ENCODE measurements at regions not wholly inside any gene's neighbourhood (a gene's known extent, or its start where the extent isn't known, plus 50 kb on each side); places are given as distances from the start of the nearest gene placed in this dataset.

DNA sequence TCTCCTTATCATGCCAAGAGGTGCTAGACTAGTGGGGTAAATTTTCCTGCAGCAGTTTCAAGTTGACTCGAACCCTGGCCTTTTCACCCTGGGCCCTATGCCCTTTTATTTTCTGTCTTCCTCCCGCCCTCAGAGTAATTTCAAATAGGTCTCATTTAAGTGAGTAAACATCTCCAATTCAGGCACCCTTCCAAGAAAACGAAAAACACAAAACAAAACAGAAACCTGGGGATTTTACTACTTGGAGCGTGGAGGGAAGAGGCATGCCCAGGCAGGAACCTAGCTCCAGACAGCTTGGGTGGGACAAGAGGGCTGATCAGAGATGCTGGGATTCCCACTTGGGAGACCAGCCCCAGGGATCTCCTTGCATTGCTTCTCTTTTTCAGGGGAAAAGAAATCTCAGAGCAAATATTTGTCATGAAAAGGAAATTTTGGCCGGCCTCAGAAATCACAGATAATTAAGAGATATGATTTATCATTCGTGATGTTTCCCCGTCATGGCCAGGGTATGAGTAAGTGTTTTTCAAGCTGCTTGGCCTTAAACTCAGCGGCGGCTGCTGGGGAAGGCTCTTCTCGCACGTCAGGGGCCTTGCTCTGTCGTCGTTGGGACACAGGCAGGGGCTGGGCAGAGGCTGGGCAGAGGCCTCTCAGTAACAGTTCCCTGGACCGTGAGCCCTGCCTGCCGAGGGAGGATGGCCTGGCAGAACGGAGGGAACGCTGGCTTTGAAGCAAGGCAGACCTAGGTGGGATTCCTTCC lies 248.6 kb upstream of the KLF4 start:
- no peaks in the 10 kb centered on the region for H3K27me3 ChIP-seq (ENCODE audit: control insufficient read depth in 3 of 3, insufficient read depth in 3 of 3, low read length in 3 of 3)
- no peaks in the 10 kb centered on the region for H3K36me3 ChIP-seq (ENCODE audit: control insufficient read depth in 3 of 3, insufficient read depth in 3 of 3, low read length in 3 of 3)
- H3K4me1 ChIP-seq (ENCODE audit: control insufficient read depth in 3 of 3, insufficient read depth in 3 of 3, low read length in 3 of 3), result peaks cover 19 to 36% (median 26%) of the 10 kb centered on the region in 3 donors
- peak overlapping the region in 1 of 3 donors; percentile 12 for H3K9ac ChIP-seq (ENCODE audit: low read depth in 1 of 3, low read length in 3 of 3)
- peak overlapping the region; percentile 68 for H3K27ac ChIP-seq (ENCODE audit: low read depth, low read length)
- H3K4me3 ChIP-seq (ENCODE audit: low read length in 3 of 3), result no peak overlapping the region
- no peaks in the 10 kb centered on the region for H3K9me3 ChIP-seq (ENCODE audit: control insufficient read depth in 3 of 3, low read length in 3 of 3)

- H3K9ac ChIP-seq (ENCODE audit: low read depth in 1 of 3, low read length in 3 of 3), result no peak overlapping the region
- H3K9me3 ChIP-seq (ENCODE audit: control insufficient read depth in 3 of 3, low read length in 3 of 3), result no peaks in the 10 kb centered on the region
- H3K4me3 ChIP-seq (ENCODE audit: low read length in 3 of 3), result no peak overlapping the region
- H3K27ac ChIP-seq (ENCODE audit: low read depth, low read length), result no peak overlapping the region
- no peaks in the 10 kb centered on the region for H3K36me3 ChIP-seq (ENCODE audit: control insufficient read depth in 3 of 3, insufficient read depth in 3 of 3, low read length in 3 of 3)
- peaks cover 25 to 41% (median 32%) of the 10 kb centered on the region in 3 donors for H3K4me1 ChIP-seq (ENCODE audit: control insufficient read depth in 3 of 3, insufficient read depth in 3 of 3, low read length in 3 of 3)
- H3K27me3 ChIP-seq (ENCODE audit: control insufficient read depth in 3 of 3, insufficient read depth in 3 of 3, low read length in 3 of 3), result no peaks in the 10 kb centered on the region
Measured at GRCh38 chr9:107737610-107737986, 248.0 kb upstream of the KLF4 start.

GRCh38 chr9:107735821-107736220 lies 246.3 kb upstream of the KLF4 start:
- Histone ChIP-seq H3K36me3 (ENCODE audit: control insufficient read depth in 3 of 3, insufficient read depth in 3 of 3, low read length in 3 of 3) (no peaks in the 10 kb centered on the region), H3K4me3 (ENCODE audit: low read length in 3 of 3) (no peak overlapping the region), H3K9me3 (ENCODE audit: control insufficient read depth in 3 of 3, low read length in 3 of 3) (no peaks in the 10 kb centered on the region), H3K4me1 (ENCODE audit: control insufficient read depth in 3 of 3, insufficient read depth in 3 of 3, low read length in 3 of 3) (peaks cover 32 to 46% (median 34%) of the 10 kb centered on the region in 3 donors), H3K27me3 (ENCODE audit: control insufficient read depth in 3 of 3, insufficient read depth in 3 of 3, low read length in 3 of 3) (no peaks in the 10 kb centered on the region), H3K27ac (ENCODE audit: low read depth, low read length) (no peak overlapping the region), H3K9ac (ENCODE audit: low read depth in 1 of 3, low read length in 3 of 3) (no peak overlapping the region)

DNA sequence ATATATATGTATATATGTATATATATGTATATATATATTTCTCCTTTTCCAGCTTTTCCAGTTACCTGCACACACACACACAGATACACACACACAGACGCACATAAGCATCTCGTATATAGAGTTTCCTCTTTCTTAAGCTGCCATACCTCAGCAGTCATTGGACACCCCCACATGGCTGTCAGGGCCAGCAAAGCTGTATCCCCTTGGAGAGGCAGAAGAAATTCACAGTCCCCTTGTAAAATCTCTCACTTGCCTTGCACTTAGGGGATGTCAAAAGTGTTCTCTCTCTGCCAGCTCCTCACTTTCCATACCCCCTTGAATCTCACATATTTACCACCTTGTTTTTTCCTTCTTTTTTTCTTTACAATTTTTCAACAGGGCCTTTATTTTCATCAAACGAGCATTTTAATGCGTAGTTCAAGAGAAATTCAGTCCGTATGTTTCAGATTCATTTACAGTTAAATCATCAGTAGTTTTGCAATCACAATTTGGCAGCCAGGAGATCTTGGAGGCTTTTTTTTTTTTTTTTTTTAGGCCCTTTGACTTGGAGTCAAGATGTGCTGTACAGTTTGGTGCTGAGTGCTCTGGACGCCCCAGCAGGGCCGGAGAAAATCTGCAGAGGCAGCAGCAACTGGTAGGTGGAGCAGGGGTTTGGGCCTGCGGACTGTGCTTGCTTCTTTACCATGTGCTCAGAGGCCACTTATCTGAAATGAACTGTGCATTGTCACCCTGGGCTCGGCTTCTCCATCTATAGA lies 244.9 kb upstream of the KLF4 start:
- H3K27ac ChIP-seq (ENCODE audit: low read depth, low read length), result peak overlapping the region; percentile 62
- H3K4me3 ChIP-seq (ENCODE audit: low read length in 3 of 3), result no peak overlapping the region
- H3K27me3 ChIP-seq (ENCODE audit: control insufficient read depth in 3 of 3, insufficient read depth in 3 of 3, low read length in 3 of 3), result no peaks in the 10 kb centered on the region
- no peak overlapping the region for H3K9ac ChIP-seq (ENCODE audit: low read depth in 1 of 3, low read length in 3 of 3)
- H3K4me1 ChIP-seq (ENCODE audit: control insufficient read depth in 3 of 3, insufficient read depth in 3 of 3, low read length in 3 of 3), result peaks cover 27 to 37% (median 28%) of the 10 kb centered on the region in 3 donors
- H3K36me3 ChIP-seq (ENCODE audit: control insufficient read depth in 3 of 3, insufficient read depth in 3 of 3, low read length in 3 of 3), result no peaks in the 10 kb centered on the region
- H3K9me3 ChIP-seq (ENCODE audit: control insufficient read depth in 3 of 3, low read length in 3 of 3), result no peaks in the 10 kb centered on the region

GRCh38 chr9:107733523-107733894 lies 243.9 kb upstream of the KLF4 start:
- Histone ChIP-seq H3K9me3 (ENCODE audit: control insufficient read depth in 3 of 3, low read length in 3 of 3) (no peaks in the 10 kb centered on the region), H3K9ac (ENCODE audit: low read depth in 1 of 3, low read length in 3 of 3) (peak overlapping the region; percentile 36 to 52 (median 41)), H3K4me3 (ENCODE audit: low read length in 3 of 3) (peak overlapping the region; percentile 39 to 57 (median 55)), H3K27ac (ENCODE audit: low read depth, low read length) (peak overlapping the region; percentile 77), H3K36me3 (ENCODE audit: control insufficient read depth in 3 of 3, insufficient read depth in 3 of 3, low read length in 3 of 3) (no peaks in the 10 kb centered on the region), H3K4me1 (ENCODE audit: control insufficient read depth in 3 of 3, insufficient read depth in 3 of 3, low read length in 3 of 3) (peaks cover 21 to 30% (median 23%) of the 10 kb centered on the region in 3 donors), H3K27me3 (ENCODE audit: control insufficient read depth in 3 of 3, insufficient read depth in 3 of 3, low read length in 3 of 3) (no peaks in the 10 kb centered on the region)

DNA sequence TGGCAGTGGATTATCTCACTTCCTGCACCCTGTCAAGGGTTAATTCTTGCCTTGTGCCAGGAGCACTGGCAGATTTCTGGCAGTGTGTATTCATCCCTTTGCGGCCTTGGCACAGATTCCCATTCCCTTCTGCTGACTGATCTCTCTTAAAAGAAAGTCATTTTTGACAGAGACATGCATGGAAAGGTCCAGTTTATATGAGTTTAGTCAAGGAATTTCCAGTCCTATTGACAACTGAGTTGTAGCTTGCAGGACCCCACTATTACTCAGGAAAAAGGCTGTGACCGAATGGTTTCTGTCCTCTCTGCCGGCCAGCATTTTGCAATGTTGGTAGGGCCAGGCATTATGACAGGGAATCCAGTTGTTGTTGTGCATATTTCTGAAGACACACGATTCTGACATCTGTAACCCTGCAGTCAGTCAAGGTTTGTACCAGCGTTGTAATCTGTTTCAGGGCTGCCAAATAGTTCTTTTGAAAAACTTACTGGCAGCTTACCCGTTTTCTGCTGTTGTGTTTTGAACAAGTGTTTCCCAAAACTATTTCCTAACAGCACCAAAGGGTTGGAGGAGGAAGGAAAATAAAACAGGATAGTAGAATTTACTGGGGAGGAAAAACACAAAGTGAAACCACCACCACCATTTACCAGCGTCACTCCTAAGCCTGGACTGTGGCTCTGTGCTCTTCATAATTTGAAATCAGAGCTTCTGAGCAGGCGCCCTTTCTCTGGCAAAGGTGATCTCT lies 243.4 kb upstream of the KLF4 start:
- no peaks in the 10 kb centered on the region for H3K27me3 ChIP-seq (ENCODE audit: control insufficient read depth in 3 of 3, insufficient read depth in 3 of 3, low read length in 3 of 3)
- peak overlapping the region; percentile 39 to 57 (median 55) for H3K4me3 ChIP-seq (ENCODE audit: low read length in 3 of 3)
- H3K9me3 ChIP-seq (ENCODE audit: control insufficient read depth in 3 of 3, low read length in 3 of 3), result no peaks in the 10 kb centered on the region
- peaks cover 19 to 30% (median 19%) of the 10 kb centered on the region in 3 donors for H3K4me1 ChIP-seq (ENCODE audit: control insufficient read depth in 3 of 3, insufficient read depth in 3 of 3, low read length in 3 of 3)
- no peaks in the 10 kb centered on the region for H3K36me3 ChIP-seq (ENCODE audit: control insufficient read depth in 3 of 3, insufficient read depth in 3 of 3, low read length in 3 of 3)
- peak overlapping the region; percentile 77 for H3K27ac ChIP-seq (ENCODE audit: low read depth, low read length)
- H3K9ac ChIP-seq (ENCODE audit: low read depth in 1 of 3, low read length in 3 of 3), result peak overlapping the region; percentile 36 to 52 (median 41)

- no peaks in the 10 kb centered on the region for H3K27me3 ChIP-seq (ENCODE audit: control insufficient read depth in 3 of 3, insufficient read depth in 3 of 3, low read length in 3 of 3)
- H3K9me3 ChIP-seq (ENCODE audit: control insufficient read depth in 3 of 3, low read length in 3 of 3), result no peaks in the 10 kb centered on the region
- no peak overlapping the region for H3K4me3 ChIP-seq (ENCODE audit: low read length in 3 of 3)
- no peak overlapping the region for H3K27ac ChIP-seq (ENCODE audit: low read depth, low read length)
- no peak overlapping the region for H3K9ac ChIP-seq (ENCODE audit: low read depth in 1 of 3, low read length in 3 of 3)
- peaks cover 19 to 24% (median 19%) of the 10 kb centered on the region in 3 donors for H3K4me1 ChIP-seq (ENCODE audit: control insufficient read depth in 3 of 3, insufficient read depth in 3 of 3, low read length in 3 of 3)
- H3K36me3 ChIP-seq (ENCODE audit: control insufficient read depth in 3 of 3, insufficient read depth in 3 of 3, low read length in 3 of 3), result no peaks in the 10 kb centered on the region
Measured at GRCh38 chr9:107731115-107731762, 241.7 kb upstream of the KLF4 start.

DNA sequence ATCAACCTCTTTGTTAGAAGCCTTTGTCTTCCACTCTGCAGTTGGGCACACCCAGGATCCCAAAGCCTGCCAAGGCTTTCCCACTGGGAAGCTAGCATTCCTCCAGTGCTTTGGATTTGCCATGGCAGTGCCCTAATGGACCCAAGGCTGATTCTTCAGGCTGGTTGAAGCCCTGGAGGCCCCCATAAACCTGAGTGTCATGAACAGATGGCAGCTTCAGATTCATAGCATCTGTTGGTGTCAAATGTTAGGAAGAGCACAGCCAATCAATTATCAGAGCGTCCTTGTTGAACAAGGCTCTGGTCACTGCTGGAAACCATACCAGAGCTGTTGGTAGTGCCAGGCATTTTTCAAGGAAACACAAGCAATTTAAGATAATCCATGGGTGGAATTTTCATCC lies 241.1 kb upstream of the KLF4 start:
- H3K36me3 ChIP-seq (ENCODE audit: control insufficient read depth in 3 of 3, insufficient read depth in 3 of 3, low read length in 3 of 3), result no peaks in the 10 kb centered on the region
- H3K27me3 ChIP-seq (ENCODE audit: control insufficient read depth in 3 of 3, insufficient read depth in 3 of 3, low read length in 3 of 3), result no peaks in the 10 kb centered on the region
- H3K9me3 ChIP-seq (ENCODE audit: control insufficient read depth in 3 of 3, low read length in 3 of 3), result no peaks in the 10 kb centered on the region
- peaks cover 17 to 24% (median 19%) of the 10 kb centered on the region in 3 donors for H3K4me1 ChIP-seq (ENCODE audit: control insufficient read depth in 3 of 3, insufficient read depth in 3 of 3, low read length in 3 of 3)
- H3K27ac ChIP-seq (ENCODE audit: low read depth, low read length), result no peak overlapping the region
- no peak overlapping the region for H3K9ac ChIP-seq (ENCODE audit: low read depth in 1 of 3, low read length in 3 of 3)
- no peak overlapping the region for H3K4me3 ChIP-seq (ENCODE audit: low read length in 3 of 3)

DNA sequence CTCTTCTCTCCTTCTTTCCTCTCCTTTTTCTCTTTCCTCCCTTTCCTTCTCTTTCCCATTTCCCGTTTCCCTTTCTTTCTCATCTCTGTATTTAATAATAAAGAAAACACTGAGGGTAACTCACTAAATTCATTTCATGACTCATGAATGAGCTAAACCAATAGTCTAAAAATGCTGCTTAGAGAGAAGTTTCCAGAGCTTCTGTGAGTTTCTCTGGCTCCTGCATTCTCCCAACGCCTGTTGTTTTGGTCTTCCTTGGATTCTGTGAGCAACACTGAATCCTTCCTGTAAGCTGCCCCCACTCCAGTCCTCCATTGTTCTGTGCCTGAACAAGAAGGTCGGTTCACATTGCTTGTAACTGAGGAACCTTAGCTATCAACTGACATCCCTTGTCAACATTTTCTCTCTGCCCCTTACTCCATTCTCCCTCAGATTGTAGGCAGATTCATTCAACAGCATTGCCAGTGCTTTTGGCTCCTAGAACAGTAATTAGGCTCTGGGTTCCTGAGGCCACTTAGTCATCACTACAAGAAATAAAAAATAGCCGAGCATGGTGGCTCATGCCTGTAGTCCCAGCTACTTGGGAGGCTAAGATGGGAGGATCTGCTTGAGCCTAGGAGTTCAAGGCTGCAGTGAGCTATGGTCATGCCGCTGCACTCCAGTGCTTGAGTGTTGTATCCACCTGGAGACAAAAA lies 237.7 kb upstream of the KLF4 start:
- Histone ChIP-seq H3K27me3 (ENCODE audit: control insufficient read depth in 3 of 3, insufficient read depth in 3 of 3, low read length in 3 of 3) (no peaks in the 10 kb centered on the region), H3K9me3 (ENCODE audit: control insufficient read depth in 3 of 3, low read length in 3 of 3) (no peaks in the 10 kb centered on the region), H3K4me3 (ENCODE audit: low read length in 3 of 3) (no peak overlapping the region), H3K27ac (ENCODE audit: low read depth, low read length) (peak overlapping the region; percentile 5), H3K36me3 (ENCODE audit: control insufficient read depth in 3 of 3, insufficient read depth in 3 of 3, low read length in 3 of 3) (no peaks in the 10 kb centered on the region), H3K4me1 (ENCODE audit: control insufficient read depth in 3 of 3, insufficient read depth in 3 of 3, low read length in 3 of 3) (peaks cover 0 to 4% (median 1%) of the 10 kb centered on the region in 3 donors), H3K9ac (ENCODE audit: low read depth in 1 of 3, low read length in 3 of 3) (no peak overlapping the region)
